ENCODE measurements at regions not wholly inside any gene's neighbourhood (a gene's known extent, or its start where the extent isn't known, plus 50 kb on each side); places are given as distances from the start of the nearest gene placed in this dataset.
A peak's percentile ranks its signal among the peaks of the same experiment; 100 is the strongest.

- DNase-seq: no peak
Observed at GRCh38 chr4:142974328-142974727, 128.2 kb upstream of the INPP4B start.

- peak; percentile 30 to 32 for DNase-seq
Observed at GRCh38 chr4:142975618-142976017, 129.5 kb upstream of the INPP4B start.

GRCh38 chr4:142976482-142976881 lies 130.4 kb upstream of the INPP4B start:
- no peak for DNase-seq

- no peak for DNase-seq
Observed at GRCh38 chr4:142977182-142977581, 131.1 kb upstream of the INPP4B start.

GRCh38 chr4:142983065-142983464 lies 137.0 kb upstream of the INPP4B start:
- no peak for DNase-seq

GRCh38 chr4:142983589-142983988 lies 137.5 kb upstream of the INPP4B start:
- DNase-seq: no peak

GRCh38 chr4:142984871-142985585 lies 138.9 kb upstream of the INPP4B start:
- peak; percentile 2 to 66 for DNase-seq

GRCh38 chr4:143016171-143016570 lies 168.5 kb upstream of the USP38 start:
- DNase-seq: no peak

- no peak for DNase-seq
Observed at GRCh38 chr4:143017210-143017609, 167.5 kb upstream of the USP38 start.

GRCh38 chr4:143019351-143019750 lies 165.4 kb upstream of the USP38 start:
- DNase-seq: no peak

- no peak for DNase-seq
Observed at GRCh38 chr4:143021384-143021783, 163.3 kb upstream of the USP38 start.

- DNase-seq: no peak
Observed at GRCh38 chr4:143023239-143023918, 161.3 kb upstream of the USP38 start.

- peak; percentile 14 to 46 for DNase-seq
Observed at GRCh38 chr4:143025081-143025704, 159.5 kb upstream of the USP38 start.

- DNase-seq: no peak
Observed at GRCh38 chr4:143026459-143027170, 158.1 kb upstream of the USP38 start.

GRCh38 chr4:143035661-143036060 lies 149.1 kb upstream of the USP38 start:
- DNase-seq: no peak

GRCh38 chr4:143036443-143036842 lies 148.3 kb upstream of the USP38 start:
- no peak for DNase-seq

- no peak for DNase-seq
Observed at GRCh38 chr4:143046454-143046853, 138.3 kb upstream of the USP38 start.

GRCh38 chr4:143046906-143047305 lies 137.8 kb upstream of the USP38 start:
- DNase-seq: no peak

- DNase-seq: no peak
Observed at GRCh38 chr4:143054971-143055370, 129.7 kb upstream of the USP38 start.

- no peak for DNase-seq
Observed at GRCh38 chr4:143055997-143056396, 128.7 kb upstream of the USP38 start.

GRCh38 chr4:143071351-143071750 lies 113.4 kb upstream of the USP38 start:
- DNase-seq: no peak

GRCh38 chr4:143076723-143077122 lies 108.0 kb upstream of the USP38 start:
- no peak for DNase-seq

- no peak for DNase-seq
Observed at GRCh38 chr4:143082701-143083100, 102.0 kb upstream of the USP38 start.
